ENCODE measurements at regions not wholly inside any gene's neighbourhood (a gene's known extent, or its start where the extent isn't known, plus 50 kb on each side); places are given as distances from the start of the nearest gene placed in this dataset.

DNA sequence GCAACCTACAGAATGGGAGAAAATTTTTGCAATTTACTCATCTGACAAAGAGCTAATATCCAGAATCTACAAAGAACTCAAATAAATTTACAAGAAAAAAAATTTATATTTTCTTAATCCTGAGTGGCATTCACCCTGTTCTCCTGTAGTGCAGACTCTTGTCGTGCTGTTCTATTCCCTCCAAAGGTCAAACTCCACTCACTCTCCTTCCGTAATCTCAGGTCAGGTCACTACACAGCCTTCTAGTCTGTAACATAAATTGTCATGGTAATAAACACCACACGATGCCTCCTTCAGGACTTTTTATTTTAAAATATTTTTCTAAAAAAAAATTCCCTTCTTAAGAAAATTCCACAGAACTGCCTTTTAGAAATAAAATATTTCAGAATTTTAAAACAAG is 417.9 kb upstream of the GCFC2 start:
- Histone ChIP-seq H3K36me3 (no peaks in the 10 kb centered on the region), H3K27ac (no peak overlapping the region), H4K20me1 (no peaks in the 10 kb centered on the region), H3K9ac (no peak overlapping the region), H3K9me3 (no peaks in the 10 kb centered on the region), H3K4me3 (no peak overlapping the region), H3K4me2 (no peak overlapping the region), H3K27me3 (no peaks in the 10 kb centered on the region), H3K4me1 (no peaks in the 10 kb centered on the region)
- TF ChIP-seq Cebpa-rat (IDR thresholded peaks at IDR 0.05) = no peak

DNA sequence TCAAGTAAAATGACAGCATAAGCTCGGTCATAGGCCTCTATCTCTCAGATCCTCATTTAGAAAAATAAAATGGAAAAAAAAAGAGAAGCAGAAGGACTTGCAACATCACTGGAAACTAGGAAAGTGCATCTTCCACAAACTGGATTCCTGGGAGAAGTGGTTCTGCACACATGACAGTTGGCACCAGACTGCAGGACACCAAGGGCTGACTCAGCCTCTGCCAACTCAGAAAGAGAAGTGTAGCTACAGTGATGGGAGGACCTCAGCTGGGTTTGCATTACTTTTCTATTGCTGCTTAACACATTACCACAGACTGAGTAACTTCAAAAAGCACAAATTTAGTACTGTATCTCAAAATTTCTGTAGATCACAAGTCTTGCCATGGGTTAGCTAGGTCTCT is 409.5 kb upstream of the GCFC2 start:
- Histone ChIP-seq H3K4me1 (no peaks in the 10 kb centered on the region), H3K36me3 (no peaks in the 10 kb centered on the region), H3K9me3 (no peaks in the 10 kb centered on the region), H3K27ac (no peak overlapping the region), H3K9ac (no peak overlapping the region), H4K20me1 (no peaks in the 10 kb centered on the region), H3K27me3 (no peaks in the 10 kb centered on the region), H3K4me2 (no peak overlapping the region), H3K4me3 (no peak overlapping the region)
- no peak for TF ChIP-seq Cebpa-rat (IDR thresholded peaks at IDR 0.05)

DNA sequence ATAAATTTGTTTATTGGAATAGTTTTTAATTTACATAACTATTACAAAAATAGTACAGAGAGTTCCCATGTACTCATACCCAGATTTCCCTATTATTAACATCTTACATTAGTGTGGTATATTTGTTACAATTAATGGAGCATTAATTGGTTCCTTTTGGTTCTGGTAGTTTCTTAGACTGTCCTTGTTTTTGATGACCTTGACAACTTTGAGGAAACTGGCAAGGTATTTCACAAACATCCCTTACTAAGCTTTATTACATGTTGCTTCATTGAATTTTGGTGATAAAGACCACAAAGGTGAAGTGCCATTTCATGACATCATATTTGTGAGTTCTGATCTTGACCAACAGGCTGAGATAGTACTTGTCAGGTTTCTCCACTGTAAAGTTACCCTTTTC is 379.0 kb upstream of the GCFC2 start:
- no peak overlapping the region for H3K27ac ChIP-seq
- no peaks in the 10 kb centered on the region for H3K27me3 ChIP-seq
- no peak overlapping the region for H3K4me3 ChIP-seq
- no peaks in the 10 kb centered on the region for H3K4me1 ChIP-seq
- no peaks in the 10 kb centered on the region for H3K9me3 ChIP-seq
- no peaks in the 10 kb centered on the region for H4K20me1 ChIP-seq
- no peak overlapping the region for H3K9ac ChIP-seq
- H3K36me3 ChIP-seq = no peaks in the 10 kb centered on the region
- H3K4me2 ChIP-seq = no peak overlapping the region
- no peak for TF ChIP-seq Cebpa-rat (IDR thresholded peaks at IDR 0.05)

DNA sequence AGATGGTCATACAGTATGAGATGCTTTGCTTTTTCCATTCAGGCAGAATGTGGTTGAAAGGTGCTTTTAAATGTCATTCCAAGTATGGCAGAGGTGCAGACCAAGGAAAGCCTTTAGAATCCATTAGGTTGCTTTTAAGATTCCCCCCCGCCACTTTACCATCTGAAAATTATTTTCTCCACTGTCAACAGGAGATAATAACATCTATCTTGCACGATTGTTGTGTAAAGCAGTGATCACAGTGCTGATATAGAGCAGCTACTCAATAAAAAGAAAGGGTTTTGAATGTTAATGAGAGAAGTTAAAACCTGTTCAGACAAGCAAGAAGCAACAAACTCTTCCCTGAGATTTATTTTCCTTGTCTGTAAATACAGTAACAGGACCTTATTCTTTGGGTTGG is 372.5 kb upstream of the GCFC2 start:
- Histone ChIP-seq H3K9me3 (no peaks in the 10 kb centered on the region), H3K4me1 (no peaks in the 10 kb centered on the region), H3K27ac (no peak overlapping the region), H3K36me3 (no peaks in the 10 kb centered on the region), H3K4me2 (no peak overlapping the region), H4K20me1 (no peaks in the 10 kb centered on the region), H3K4me3 (no peak overlapping the region), H3K9ac (no peak overlapping the region), H3K27me3 (no peaks in the 10 kb centered on the region)
- no peak for TF ChIP-seq Cebpa-rat (IDR thresholded peaks at IDR 0.05)

DNA sequence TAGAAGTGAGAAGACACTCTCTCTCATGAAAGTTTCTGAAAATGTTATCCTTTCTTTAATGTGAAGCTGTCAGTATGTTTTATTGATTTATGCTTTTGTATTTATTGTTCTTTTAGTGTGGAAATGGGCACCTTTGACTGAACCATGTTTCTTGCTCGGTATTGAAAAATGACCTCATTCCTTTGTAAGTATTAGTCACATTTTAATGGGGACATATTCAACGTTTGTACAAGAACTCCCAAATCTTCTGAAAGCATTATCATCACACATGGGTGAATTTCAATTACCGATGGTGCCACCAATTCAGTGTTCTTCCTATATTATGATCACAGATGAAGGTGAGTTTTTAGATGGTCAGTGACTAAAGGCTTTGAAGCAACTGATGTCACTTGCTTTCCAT is 371.8 kb upstream of the GCFC2 start:
- Histone ChIP-seq H3K36me3 (no peaks in the 10 kb centered on the region), H3K27ac (no peak overlapping the region), H3K27me3 (no peaks in the 10 kb centered on the region), H3K9me3 (no peaks in the 10 kb centered on the region), H3K4me1 (no peaks in the 10 kb centered on the region), H3K4me3 (no peak overlapping the region), H3K9ac (no peak overlapping the region), H4K20me1 (no peaks in the 10 kb centered on the region), H3K4me2 (no peak overlapping the region)
- TF ChIP-seq Cebpa-rat (IDR thresholded peaks at IDR 0.05) = no peak

DNA sequence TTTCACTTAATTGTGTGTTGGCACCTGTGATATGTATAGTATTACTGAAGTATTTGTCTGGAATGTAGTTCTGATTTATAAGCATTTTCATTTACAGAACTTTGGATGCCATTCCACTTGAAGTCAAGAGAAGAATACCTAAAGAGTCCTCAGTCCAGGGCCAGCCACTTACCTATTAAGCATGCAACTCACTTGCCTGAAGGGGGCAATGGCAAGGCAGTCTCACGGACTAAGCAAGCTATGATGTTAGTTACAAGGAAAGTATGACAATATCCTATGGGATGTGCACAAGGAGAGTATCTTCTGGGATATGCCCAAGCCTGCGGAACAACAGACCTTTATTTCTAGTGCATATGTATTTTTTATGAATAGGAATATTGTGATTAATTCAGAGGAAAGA is 369.4 kb upstream of the GCFC2 start:
- Histone ChIP-seq H3K27me3 (no peaks in the 10 kb centered on the region), H3K27ac (no peak overlapping the region), H3K9me3 (no peaks in the 10 kb centered on the region), H3K4me3 (no peak overlapping the region), H3K36me3 (no peaks in the 10 kb centered on the region), H3K9ac (no peak overlapping the region), H3K4me2 (no peak overlapping the region), H4K20me1 (no peaks in the 10 kb centered on the region), H3K4me1 (no peaks in the 10 kb centered on the region)
- no peak for TF ChIP-seq Cebpa-rat (IDR thresholded peaks at IDR 0.05)

DNA sequence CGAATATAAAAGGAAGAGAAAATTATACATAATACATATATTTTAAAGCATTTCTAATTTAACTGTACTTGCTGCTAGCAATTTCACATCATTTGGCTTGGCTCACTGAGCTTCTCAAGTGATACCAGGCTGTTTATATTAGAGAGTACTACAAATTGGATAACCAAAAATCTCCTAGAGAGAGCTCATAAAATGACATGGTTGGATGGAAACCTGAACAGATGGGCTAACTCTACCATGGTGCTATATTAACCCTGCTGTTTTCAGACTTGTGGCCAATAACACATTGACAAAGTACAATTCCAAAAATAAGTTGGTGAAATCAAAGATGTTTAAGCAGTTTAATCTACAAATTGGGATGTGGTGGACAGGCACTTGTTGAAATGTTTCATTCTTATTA is 364.4 kb upstream of the GCFC2 start:
- Histone ChIP-seq H3K4me1 (no peaks in the 10 kb centered on the region), H3K27me3 (no peaks in the 10 kb centered on the region), H3K4me3 (no peak overlapping the region), H3K9me3 (no peaks in the 10 kb centered on the region), H3K36me3 (no peaks in the 10 kb centered on the region), H3K9ac (no peak overlapping the region), H3K27ac (no peak overlapping the region), H3K4me2 (no peak overlapping the region), H4K20me1 (no peaks in the 10 kb centered on the region)
- TF ChIP-seq Cebpa-rat (IDR thresholded peaks at IDR 0.05) = no peak

DNA sequence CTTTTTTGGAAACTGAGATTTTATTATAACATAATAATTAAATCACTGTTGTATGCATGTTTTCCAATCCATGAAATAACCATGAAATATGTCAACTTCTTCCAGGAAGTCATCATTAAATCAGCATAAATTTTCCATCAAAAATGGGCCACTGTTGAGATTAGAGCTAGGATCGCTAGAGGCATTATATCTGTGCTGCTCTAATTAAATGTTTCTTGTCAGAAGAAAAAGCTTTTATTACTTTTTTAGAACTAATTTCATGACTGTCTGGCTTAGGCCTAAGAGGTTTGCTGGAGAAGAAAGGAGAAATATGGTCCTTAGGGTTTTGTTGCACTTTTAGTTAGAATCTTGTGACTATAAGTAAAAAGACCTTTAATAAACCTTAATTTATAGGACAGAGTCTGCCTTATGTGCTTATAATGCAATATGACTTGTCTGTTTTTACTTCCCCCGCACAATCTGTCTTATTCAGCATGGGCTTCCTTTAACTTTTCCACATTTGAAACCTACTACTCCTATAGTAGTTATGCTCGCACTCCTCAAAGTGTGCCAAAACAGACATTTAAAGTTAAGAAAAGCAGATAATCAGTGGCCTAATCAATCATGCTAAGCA is 363.4 kb upstream of the GCFC2 start:
- Histone ChIP-seq H4K20me1 (no peaks in the 10 kb centered on the region), H3K27me3 (no peaks in the 10 kb centered on the region), H3K9me3 (no peaks in the 10 kb centered on the region), H3K9ac (no peak overlapping the region), H3K4me3 (no peak overlapping the region), H3K36me3 (no peaks in the 10 kb centered on the region), H3K4me1 (no peaks in the 10 kb centered on the region), H3K27ac (no peak overlapping the region), H3K4me2 (no peak overlapping the region)
- no peak for TF ChIP-seq Cebpa-rat (IDR thresholded peaks at IDR 0.05)

DNA sequence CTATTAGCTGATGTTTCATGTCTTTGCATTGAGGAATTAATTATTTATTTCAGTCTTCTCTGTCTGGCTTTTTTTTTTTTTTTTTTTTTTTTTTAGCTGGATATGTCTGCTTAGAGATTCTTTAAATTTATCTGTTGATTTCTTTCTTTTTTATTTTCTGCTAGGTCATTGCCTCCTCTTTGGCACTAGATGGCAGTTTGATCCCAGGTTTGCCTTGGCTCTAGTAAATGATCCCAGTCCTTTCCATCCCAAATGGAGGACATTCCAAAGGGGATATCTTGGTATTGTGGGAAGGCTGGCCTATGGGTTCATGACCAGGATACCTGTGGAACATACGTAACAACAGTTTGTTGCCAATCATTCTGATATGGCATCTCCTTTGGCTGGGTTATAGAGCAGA is 339.5 kb upstream of the GCFC2 start:
- no peaks in the 10 kb centered on the region for H3K4me1 ChIP-seq
- no peak overlapping the region for H3K27ac ChIP-seq
- H4K20me1 ChIP-seq = no peaks in the 10 kb centered on the region
- H3K27me3 ChIP-seq = no peaks in the 10 kb centered on the region
- H3K36me3 ChIP-seq = no peaks in the 10 kb centered on the region
- H3K4me2 ChIP-seq = no peak overlapping the region
- H3K4me3 ChIP-seq = no peak overlapping the region
- no peak overlapping the region for H3K9ac ChIP-seq
- TF ChIP-seq Cebpa-rat (IDR thresholded peaks at IDR 0.05) = no peak
- H3K9me3 ChIP-seq = peaks cover 18% of the 10 kb centered on the region

DNA sequence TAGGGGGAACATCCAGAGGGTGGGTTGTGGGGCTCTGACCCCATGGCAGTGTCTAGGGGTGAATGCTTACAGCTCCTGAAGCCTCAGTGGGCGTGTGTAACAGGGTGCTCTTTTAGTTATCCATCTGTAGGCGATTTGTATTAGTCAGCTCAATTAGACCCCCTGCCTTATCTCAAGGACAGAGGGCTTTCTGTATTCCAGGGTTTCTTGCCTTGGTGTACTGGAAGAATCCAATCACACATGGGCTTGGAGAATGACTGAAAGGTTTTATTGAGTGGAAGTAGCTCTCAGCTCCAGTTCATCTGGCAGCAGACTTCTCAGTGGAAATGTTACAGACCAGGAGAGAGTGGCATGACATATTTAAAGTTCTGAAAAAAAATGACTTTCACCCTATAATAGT is 334.0 kb upstream of the GCFC2 start:
- Histone ChIP-seq H4K20me1 (no peaks in the 10 kb centered on the region), H3K9ac (no peak overlapping the region), H3K9me3 (peaks cover 4% of the 10 kb centered on the region), H3K27ac (no peak overlapping the region), H3K4me2 (no peak overlapping the region), H3K36me3 (no peaks in the 10 kb centered on the region), H3K4me3 (no peak overlapping the region), H3K27me3 (no peaks in the 10 kb centered on the region), H3K4me1 (no peaks in the 10 kb centered on the region)
- no peak for TF ChIP-seq Cebpa-rat (IDR thresholded peaks at IDR 0.05)

DNA sequence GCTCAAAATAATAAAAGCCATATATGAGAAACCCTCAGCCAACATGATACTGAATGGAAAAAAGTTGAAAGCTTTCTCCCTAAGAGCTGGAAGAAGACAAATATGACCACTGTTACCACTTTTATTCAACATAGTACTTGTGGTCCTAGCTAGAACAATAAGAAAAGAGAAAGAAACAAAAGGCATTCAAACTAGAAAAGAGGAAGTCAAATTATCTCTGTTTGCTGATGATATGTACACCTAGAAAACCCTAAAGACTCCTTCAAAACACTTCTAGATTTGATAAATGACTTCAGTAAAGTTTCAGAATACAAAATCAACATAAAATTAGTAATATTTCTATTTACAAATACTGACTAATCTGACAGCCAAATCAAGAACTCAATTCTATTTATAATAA is 328.8 kb upstream of the GCFC2 start:
- no peaks in the 10 kb centered on the region for H3K27me3 ChIP-seq
- no peak for TF ChIP-seq Cebpa-rat (IDR thresholded peaks at IDR 0.05)

More for the DNA sequence above, 328.8 kb upstream of the GCFC2 start:
- H3K27ac ChIP-seq = no peak overlapping the region
- H3K4me1 ChIP-seq = no peaks in the 10 kb centered on the region
- H3K4me3 ChIP-seq = no peak overlapping the region
- no peaks in the 10 kb centered on the region for H4K20me1 ChIP-seq
- H3K36me3 ChIP-seq = no peaks in the 10 kb centered on the region
- no peaks in the 10 kb centered on the region for H3K9me3 ChIP-seq
- H3K9ac ChIP-seq = no peak overlapping the region
- H3K4me2 ChIP-seq = no peak overlapping the region

All from BLaER1 (cell line).